Progenitor cell of endocrine pancreas (in vitro differentiated cells): ENCODE measurements at regions not wholly inside any gene's neighbourhood (a gene's known extent, or its start where the extent isn't known, plus 50 kb on each side); places are given as distances from the start of the nearest gene placed in this dataset.

Experiments used
- DNase-seq: peaks from one replicate; pipeline ENCODE4 v3.0.0; 2021; ENCODE audit warnings: low spot score; ENCODE audit not compliant: unreplicated experiment
- H3K27ac Mint-ChIP-seq: 2 replicates; pipeline ENCODE4 v1.8.0; 2021; ENCODE audit warnings: mild to moderate bottlenecking, moderate library complexity, mixed read lengths
- H3K27me3 Mint-ChIP-seq: 2 replicates; pipeline ENCODE4 v1.8.0; 2021; ENCODE audit warnings: mixed read lengths
- H3K36me3 Mint-ChIP-seq: 2 replicates; pipeline ENCODE4 v1.8.0; 2022; ENCODE audit warnings: mixed read lengths; ENCODE audit not compliant: insufficient read depth
- H3K4me1 Mint-ChIP-seq: 2 replicates; pipeline ENCODE4 v1.8.0; 2021; ENCODE audit warnings: low read depth, mixed read lengths
- H3K4me3 Mint-ChIP-seq: 2 replicates; pipeline ENCODE4 v1.8.0; 2021; ENCODE audit warnings: low read depth, mild to moderate bottlenecking, moderate library complexity, mixed read lengths
- H3K9me3 Mint-ChIP-seq: 2 replicates; pipeline ENCODE4 v1.8.0; 2021; ENCODE audit warnings: low read depth, mixed read lengths
- TF ChIP-seq, protein P1 (sequence below): fragments of 200-600 bp; sonication (generic); IDR thresholded peaks from one replicate; pipeline ENCODE4 v1.5.0; 2021; ENCODE audit warnings: antibody characterized with exemption, mild to moderate bottlenecking; ENCODE audit not compliant: unreplicated experiment

DNA sequence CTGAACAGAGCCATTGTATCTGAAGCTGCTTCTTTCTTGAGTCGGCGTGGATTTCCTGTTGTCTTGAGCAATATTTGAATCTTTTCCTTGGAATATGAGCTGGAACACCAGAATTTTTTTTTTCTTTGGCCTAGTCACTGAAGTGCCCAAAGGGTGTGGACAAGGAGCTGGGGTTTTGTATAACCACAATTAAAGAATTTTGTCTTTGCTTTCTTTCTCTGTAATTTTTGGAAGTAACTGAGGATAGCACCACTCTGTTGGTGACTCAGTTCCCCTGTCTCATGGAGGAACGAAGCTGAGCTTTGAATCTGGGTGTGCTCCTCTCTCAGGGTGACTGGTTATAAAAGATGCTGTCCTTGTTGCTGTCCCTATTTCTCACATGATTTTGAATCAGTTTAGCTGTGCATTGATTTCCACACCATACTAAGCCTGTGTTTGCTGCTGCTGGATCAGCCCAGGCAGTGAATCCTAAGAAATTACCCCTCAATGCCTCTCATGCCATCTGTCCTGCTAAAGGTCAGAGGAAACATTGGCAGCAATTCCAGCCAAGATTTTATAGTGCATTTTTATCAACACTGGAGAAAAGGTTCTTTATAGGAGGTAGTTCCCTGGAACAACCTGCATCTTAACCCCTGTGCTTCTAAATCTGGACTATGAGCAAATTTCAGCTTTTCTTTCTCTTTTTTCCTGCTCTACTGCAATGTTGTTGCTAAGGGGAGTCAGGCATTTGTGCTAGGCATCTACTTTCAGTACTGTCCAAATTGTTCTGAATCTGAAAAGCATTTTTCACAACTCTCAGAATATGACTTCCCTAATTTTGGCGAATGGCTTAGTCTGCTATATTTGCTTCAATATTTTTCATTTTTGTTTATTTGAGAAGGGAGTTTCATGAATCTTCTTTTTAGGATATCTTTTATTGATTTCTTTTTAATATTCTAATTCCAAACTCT lies 540.8 kb downstream of the SOX6 start:
- Mint-ChIP-seq H3K36me3 (no peaks in the 10 kb centered on the region), H3K4me1 (peaks cover 7% of the 10 kb centered on the region), H3K27ac (no peak overlapping the region), H3K27me3 (peaks cover 4% of the 10 kb centered on the region), H3K9me3 (no peaks in the 10 kb centered on the region), H3K4me3 (no peak overlapping the region)
- TF ChIP-seq, protein P1, sequence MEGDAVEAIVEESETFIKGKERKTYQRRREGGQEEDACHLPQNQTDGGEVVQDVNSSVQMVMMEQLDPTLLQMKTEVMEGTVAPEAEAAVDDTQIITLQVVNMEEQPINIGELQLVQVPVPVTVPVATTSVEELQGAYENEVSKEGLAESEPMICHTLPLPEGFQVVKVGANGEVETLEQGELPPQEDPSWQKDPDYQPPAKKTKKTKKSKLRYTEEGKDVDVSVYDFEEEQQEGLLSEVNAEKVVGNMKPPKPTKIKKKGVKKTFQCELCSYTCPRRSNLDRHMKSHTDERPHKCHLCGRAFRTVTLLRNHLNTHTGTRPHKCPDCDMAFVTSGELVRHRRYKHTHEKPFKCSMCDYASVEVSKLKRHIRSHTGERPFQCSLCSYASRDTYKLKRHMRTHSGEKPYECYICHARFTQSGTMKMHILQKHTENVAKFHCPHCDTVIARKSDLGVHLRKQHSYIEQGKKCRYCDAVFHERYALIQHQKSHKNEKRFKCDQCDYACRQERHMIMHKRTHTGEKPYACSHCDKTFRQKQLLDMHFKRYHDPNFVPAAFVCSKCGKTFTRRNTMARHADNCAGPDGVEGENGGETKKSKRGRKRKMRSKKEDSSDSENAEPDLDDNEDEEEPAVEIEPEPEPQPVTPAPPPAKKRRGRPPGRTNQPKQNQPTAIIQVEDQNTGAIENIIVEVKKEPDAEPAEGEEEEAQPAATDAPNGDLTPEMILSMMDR, result no peak
- DNase-seq, result no peak

DNA sequence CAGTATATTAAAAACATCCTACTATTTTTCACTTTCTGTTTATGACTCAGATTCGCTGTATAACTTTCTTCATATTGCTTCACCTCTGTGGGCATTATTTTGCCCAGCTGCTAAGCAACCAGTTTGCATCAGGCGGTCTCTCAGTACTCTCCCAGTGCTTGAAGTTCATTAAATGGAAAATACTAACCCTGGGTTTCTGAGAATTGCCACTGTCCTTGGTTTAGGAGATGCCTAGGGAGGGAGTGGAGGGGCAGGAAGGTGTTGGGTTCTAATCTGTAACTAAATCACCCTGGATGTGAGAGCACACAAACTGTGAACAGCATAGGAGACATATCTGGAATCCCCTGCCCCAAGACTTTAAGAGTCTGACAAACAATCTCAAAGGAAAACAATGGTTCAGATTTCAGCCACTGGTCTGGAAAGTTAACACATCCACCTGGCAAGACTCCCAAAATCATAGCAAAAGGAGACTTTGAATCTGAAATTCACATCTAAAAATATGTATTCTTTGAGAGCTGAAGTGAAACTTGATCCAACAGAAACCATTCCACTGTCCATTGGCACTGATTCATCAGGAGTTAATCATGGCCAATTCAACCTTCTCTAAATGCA lies 540.0 kb downstream of the SOX6 start:
- no peak overlapping the region for H3K27ac Mint-ChIP-seq
- no peaks in the 10 kb centered on the region for H3K36me3 Mint-ChIP-seq
- H3K9me3 Mint-ChIP-seq, result no peaks in the 10 kb centered on the region
- TF ChIP-seq, protein P1, result no peak
- H3K4me3 Mint-ChIP-seq, result no peak overlapping the region
- no peak for DNase-seq
- H3K27me3 Mint-ChIP-seq, result peaks cover 4% of the 10 kb centered on the region
- peaks cover 7% of the 10 kb centered on the region for H3K4me1 Mint-ChIP-seq

DNA sequence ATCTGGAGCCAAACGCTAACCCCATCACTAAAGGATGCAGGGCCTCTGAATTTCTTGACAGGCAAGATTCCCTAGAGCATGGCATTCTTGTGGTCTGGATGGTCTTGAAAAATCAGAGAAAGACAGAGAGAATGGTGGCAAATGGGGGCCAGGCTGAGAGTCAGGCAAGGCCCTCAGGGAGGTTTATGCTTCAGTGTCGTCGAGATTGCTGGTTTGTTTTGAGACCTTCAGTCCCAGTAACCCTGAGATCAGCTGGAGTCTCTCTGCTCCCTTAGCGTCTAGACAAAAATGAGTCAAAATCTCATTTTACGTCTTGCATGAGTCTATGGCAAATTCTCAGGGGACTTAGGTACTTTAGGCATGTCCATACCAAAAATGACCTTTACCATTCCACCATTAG lies 539.3 kb downstream of the SOX6 start:
- TF ChIP-seq, protein P1, result no peak
- no peak overlapping the region for H3K27ac Mint-ChIP-seq
- no peak overlapping the region for H3K4me3 Mint-ChIP-seq
- H3K4me1 Mint-ChIP-seq, result peaks cover 7% of the 10 kb centered on the region
- no peaks in the 10 kb centered on the region for H3K9me3 Mint-ChIP-seq
- no peaks in the 10 kb centered on the region for H3K36me3 Mint-ChIP-seq
- peaks cover 4% of the 10 kb centered on the region for H3K27me3 Mint-ChIP-seq
- no peak for DNase-seq

DNA sequence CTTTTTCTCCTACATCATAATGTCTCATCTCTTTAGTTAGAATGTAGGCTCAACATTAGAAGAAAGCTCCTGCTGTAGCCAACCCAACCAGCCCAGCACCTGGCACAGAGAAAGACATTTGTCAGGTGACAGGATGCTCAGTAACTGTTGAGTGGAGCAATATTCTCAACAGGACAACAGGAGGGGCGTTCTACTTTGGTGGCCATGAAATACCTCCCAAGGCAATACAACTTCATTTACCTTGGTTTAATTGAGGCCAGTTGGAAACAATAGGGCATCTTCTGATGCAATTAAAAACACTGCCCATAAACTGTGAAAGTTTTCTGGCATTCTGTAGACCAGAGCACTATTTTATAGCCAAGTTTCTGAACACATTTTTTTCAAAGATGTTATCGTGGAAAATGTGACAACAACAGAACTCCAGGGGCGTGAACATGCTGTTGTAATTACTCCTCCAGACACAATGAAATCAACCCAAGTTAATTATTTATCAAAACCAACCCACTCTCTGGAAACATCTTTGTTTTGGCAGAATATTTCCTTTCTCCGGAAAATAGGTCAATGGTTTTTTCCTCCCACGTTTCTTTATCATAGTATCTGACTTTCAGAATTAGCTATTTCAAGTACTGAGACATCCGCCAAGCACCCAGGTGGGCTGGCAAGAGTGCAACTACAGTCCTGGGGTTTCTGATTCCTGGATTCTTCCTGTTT lies 538.1 kb downstream of the SOX6 start:
- no peak overlapping the region for H3K4me3 Mint-ChIP-seq
- DNase-seq, result no peak
- no peak overlapping the region for H3K27ac Mint-ChIP-seq
- no peaks in the 10 kb centered on the region for H3K9me3 Mint-ChIP-seq
- TF ChIP-seq, protein P1, result no peak
- no peaks in the 10 kb centered on the region for H3K36me3 Mint-ChIP-seq
- H3K27me3 Mint-ChIP-seq, result peaks cover 4% of the 10 kb centered on the region
- H3K4me1 Mint-ChIP-seq, result peaks cover 7% of the 10 kb centered on the region

DNA sequence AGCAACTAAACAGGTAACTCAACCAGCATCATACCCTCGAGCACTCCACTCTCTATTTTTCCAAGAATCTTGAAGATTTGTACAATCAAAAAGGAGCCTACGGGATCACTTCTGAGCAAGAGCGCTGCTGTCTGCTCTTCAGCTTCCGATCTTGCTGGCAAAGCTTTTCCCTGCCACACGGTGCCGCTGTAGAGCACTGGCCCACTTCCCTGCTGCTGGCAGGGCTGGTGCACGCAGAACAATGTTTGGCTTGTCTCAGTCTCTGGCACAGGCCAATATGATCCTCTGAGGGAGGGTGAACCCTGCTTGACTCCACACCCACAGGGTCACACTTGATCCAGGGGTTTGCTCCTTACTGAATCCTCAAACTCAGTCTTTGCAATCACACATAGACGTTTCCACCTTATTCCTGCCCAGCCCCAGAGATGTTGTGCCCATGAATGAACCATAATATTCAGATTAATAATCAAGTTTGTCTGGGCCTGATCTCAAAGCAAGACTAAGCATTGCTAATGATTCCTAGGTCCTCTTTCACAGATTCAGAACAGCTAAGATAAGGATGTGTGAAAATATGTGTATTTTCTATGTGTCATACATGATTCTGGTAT lies 536.6 kb downstream of the SOX6 start:
- no peaks in the 10 kb centered on the region for H3K9me3 Mint-ChIP-seq
- H3K4me3 Mint-ChIP-seq, result no peak overlapping the region
- peak; percentile 37 for DNase-seq
- TF ChIP-seq, protein P1, result peak; percentile 85
- H3K36me3 Mint-ChIP-seq, result no peaks in the 10 kb centered on the region
- H3K27ac Mint-ChIP-seq, result no peak overlapping the region
- peaks cover 4% of the 10 kb centered on the region for H3K27me3 Mint-ChIP-seq
- H3K4me1 Mint-ChIP-seq, result peaks cover 7% of the 10 kb centered on the region
